GM18867 (cell line): ENCODE measurements at regions not wholly inside any gene's neighbourhood (a gene's known extent, or its start where the extent isn't known, plus 50 kb on each side); places are given as distances from the start of the nearest gene placed in this dataset.
A peak's percentile ranks its signal among the peaks of the same experiment; 100 is the strongest.

Experiments used
- ATAC-seq: cut with Tn5 transposase; IDR thresholded peaks from one replicate; pipeline ENCODE4 v1.9.1; 2021; ENCODE audit warnings: mild to moderate bottlenecking, moderate library complexity; ENCODE audit not compliant: unreplicated experiment

DNA sequence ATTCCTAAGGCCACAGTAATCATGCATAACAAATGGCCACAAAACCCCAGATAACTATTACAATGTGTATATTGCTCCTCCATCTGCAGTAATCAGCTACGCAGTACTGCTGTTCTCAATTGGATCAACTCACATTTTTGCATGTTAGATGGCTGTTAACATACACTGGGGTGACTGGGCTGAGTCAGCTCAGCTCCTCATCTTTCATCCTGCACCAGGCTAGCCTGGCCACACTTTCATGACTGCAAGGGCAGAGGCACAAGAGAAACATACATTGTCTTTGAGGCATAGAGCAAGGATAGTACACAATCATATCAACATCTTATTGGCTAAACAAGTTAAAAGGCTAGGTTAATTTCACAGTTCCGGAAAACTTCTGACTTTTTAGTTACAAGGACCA, 306.6 kb downstream of the SLC6A15 start:
- no peak for ATAC-seq

DNA sequence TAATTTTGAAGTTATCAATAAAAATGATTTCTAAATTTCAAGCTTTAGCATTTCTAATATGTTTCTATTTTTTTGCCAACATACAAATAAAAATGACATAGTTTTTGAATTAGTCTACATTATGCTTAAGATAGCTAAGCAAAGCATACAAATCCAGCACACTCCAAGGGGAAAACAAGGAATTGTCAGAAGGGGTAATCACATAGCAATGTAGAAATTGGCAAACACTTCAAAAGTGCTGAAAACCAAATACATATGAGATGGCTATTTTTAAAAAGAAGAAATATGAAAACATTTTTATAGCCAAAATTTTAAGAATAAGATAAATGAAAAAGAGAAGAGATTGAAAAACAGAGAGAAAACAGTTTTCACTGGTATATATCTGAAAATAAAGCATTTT, 308.0 kb downstream of the SLC6A15 start:
- ATAC-seq = no peak

DNA sequence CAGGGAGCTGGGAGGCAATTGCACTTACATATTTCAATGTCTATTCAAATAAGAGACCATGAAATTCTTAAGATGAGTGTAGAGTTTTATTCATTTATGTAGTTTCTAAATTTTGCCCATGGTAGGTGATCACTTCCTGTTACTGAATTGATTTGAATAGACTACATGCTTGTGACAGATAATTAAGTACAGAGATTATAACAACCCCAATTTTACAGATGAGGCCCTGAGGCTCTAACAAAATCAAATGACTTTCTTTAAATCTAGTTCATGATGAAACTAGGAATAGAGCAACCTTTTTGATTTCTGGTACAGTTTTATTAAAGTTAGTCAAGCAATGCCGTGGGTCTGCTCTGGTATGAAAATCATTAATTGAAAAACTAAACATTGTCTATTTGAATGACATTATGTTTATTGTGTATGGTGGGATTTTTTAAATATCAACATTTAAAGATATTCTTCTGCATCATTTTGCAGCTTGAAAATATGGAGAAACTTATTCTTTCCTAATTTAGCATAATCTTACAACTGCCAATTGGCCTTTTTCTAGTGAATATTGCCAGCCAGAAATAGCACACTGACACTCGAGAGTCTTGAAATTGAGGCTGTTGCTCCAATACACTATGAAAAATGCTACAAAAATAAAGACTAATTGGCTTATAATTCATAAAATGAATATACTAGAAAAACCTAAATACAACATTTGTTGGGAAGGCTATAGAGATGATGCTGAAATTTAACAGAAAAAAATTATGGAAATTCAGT, 308.9 kb downstream of the SLC6A15 start:
- ATAC-seq = no peak

DNA sequence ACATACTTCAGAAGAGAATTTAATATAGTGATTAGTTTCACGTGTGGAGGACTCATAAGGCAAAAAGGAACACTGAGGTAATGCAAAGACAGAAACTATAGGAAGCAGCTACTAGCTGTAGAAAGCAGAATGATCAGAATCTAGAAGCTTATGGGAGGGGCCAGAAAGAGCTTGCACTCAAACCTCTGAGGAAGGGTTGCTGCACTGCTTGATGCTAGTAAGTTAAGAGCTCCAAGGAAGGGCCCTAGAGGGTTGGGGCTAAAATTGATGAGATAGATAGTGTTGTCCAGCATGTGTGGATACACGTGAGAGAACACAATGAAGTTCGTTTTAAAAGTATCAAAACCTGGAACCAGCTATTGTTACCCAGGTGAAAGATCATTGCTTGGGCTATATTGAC, 311.1 kb downstream of the SLC6A15 start:
- no peak for ATAC-seq

DNA sequence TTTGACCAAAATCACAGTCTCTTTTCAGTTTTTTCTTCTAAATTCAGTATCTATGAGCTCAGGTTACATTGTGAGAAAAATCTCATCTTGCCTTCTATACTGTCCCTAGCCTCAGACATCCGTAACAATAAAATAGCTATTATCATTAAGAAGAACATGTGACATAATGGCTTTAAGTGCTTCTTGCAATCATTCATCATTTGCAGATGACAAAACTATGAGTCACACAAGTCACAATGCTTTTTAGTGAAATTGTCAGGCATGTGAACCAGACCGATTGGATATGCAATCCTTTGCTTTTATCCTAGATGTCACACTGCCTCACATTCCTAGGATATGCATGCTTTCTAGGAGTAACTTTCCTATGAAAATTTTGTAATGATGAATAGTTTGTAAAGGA, 313.1 kb downstream of the SLC6A15 start:
- no peak for ATAC-seq

DNA sequence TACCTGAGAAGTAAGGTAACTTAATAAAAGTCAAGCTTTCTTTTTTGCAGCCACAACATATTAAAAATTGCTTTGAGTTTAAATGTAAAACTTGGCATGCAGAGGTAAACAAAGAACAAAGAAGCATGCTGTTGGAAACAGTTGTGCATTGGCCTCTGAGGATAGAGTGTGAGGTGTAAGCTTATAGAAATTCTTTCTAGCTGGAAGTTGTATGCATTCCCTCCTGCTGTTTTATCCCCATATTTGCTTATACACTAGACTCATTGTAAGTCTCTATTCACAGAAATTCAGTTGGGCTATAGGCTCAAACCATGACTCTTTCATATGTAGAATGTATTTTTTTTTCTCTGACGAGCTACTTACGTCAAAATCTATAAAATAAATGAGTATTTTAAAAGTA, 316.3 kb downstream of the SLC6A15 start:
- no peak for ATAC-seq

DNA sequence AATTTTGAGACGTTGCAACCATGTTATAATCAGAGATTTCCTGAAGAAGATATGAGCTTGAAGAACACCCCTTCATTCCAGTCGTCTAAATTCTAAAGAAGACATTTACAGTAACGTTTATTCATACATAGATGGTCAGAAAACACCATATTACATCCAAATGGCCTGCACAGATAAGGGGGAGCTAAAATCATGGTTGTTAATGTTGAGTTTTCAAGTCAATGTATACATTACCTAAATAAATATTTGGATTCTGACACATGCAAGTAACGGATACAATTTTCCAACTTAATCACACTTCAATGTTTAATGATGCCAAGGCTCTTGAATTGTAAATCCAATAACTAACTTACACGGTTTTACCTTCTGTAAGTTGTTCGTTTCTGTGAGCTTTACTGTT, 318.4 kb downstream of the SLC6A15 start:
- no peak for ATAC-seq

DNA sequence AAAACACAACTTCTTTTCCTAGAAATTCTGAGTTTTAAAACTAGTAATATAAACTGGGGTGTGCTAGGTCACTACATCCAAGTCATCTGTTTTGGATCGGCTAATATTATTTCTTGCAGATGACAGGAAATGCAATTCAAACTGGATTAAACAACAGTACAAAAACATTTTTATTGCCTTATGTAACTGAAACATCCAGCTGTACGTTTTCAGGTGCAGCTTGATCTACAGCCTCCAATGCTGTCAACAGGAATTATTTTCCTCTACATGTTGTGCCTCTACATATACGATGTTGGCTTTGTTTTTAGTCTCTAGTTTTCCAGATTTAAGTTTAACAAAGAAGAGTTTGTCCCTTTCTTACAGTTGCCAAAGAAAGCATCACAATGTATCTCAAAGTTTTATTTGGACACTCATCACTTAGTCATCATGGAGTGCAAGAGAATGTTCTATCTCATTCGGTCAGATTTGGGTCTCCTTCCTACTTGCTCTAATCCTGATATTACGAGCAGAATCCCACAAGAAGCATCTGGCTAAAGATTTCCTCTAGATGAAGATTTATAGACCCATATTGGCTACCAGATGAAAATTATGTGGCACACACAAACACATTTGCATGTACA, 326.7 kb downstream of the SLC6A15 start:
- ATAC-seq = no peak

DNA sequence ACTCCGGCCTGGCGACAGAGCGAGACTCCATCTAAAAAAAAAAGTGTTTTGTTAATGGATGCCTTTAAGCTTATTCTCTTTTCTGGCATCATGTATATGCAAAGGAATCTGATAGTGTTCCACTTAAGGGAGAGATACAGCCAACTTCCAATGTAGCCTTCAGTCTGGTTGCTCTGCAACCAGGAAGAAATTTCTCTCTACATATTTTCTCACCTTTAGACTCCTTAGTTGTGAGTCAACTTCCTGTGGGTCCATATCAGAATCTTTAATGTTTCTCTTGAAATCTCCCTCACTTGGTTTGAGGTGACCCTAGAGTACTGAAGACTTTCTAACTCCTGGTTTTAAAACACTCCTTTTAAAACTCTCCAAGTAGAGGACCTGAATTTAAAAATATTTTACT, 340.4 kb downstream of the SLC6A15 start:
- ATAC-seq = no peak

DNA sequence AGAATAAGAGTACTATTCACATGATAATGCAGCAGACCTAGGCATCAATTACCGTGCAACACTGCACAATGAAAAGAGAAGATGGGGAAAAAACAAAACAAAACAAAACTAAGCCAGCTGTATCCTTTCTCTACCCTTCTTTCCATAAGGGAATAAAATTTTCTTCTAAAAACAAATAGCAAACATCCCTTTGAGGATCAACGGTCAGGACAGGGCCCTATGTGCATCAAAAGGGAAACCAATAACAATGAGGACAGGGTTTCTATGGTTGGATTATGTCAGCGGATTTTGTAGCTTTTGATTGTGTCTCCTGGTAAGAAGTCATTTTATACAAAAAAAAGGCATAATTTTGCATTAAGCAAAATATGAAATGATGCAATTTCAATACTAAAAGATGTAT, 350.3 kb downstream of the SLC6A15 start:
- no peak for ATAC-seq

DNA sequence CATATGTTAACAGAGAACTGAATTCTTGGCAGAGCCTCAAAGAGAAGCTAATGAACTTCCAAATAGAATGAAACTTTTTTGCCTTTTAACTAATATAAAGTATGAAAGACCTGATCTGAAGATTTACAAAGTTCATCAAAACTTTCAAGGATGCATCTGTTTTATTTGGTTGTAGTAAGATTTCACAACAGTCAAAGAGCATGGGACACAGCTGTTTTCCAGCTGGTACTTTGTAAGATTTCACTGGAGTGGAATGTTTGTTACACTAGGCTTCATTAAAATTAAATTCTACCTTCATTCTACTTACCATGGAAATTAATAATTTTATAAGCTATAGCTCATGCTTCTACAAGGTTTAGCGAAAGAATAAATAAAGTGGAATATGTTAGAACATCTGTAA, 351.2 kb downstream of the SLC6A15 start:
- no peak for ATAC-seq

DNA sequence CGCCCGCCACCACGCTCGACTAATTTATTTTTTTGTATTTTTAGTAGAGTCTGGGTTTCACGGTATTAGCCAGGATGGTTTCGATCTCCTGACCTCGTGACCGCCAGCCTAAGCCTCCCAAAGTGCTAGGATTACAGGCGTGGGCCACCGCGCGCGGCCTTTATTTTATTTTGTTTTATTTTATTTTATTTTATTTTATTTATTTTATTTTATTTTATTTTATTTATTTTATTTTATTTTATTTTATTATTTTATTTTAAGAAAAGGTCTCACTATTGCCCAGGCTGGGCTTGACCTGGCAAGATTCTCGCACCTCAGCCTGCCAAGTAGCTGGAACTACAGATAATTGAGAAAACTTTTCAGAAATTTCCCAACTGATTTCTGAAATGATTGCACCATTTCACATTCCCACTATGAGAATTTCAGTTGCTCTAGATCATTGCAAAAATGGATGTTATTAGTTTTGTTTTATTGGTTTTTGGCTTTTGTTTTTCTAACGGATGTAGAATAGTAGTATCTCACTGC, 358.3 kb downstream of the SLC6A15 start:
- no peak for ATAC-seq

DNA sequence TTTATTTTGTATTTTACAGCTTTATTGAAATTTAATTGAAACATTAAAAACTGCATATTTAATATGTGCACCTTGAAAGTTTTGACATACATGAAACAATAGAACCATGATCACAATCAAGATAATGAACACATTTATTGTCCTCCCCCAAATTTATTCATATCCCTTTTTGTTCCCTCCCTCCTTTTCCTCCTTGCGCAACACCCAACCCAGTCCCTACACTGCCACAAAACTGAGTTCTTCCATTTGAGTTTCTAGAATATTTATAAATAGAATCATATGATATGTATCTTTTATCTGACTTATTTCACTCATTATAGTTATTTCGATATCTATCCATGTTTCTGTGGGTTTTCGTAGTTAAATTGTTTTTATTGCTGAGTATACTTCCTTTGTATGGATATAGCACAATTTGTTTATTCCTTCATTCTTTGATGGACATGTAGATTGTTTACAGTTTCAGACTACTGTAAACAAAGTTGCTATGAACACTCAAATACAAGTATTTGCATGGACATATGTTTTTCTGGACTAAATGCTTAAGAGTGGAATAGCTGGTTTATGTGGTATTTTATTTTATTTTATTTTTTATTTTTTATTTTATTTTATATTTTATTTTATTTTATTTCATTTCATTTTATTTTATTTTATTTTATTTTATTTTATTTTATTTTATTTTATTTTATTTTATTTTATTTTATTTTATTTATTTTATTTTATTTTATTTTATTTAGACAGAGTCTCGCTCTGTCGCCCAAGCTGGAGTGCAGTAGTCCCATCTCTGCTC, 359.1 kb downstream of the SLC6A15 start:
- ATAC-seq = no peak

DNA sequence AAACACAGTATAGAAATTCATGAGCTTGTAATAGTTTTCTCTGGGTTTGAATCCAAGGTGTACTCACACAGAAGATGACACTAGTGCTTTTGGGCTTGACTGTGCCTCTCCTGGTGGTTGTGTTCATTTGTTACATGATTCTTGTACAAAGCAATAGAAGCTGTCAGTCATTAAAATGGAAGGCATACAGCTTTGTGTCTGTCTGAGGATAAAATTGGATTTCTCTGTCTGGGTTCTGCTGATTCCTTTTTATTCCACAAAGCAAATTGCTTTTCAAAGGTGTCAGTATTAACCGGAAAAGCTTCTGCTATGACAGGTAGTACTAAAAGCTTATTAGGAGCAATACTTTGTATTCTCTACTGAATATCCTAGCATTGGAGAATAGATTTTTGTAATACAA, 361.2 kb downstream of the SLC6A15 start:
- ATAC-seq = no peak

DNA sequence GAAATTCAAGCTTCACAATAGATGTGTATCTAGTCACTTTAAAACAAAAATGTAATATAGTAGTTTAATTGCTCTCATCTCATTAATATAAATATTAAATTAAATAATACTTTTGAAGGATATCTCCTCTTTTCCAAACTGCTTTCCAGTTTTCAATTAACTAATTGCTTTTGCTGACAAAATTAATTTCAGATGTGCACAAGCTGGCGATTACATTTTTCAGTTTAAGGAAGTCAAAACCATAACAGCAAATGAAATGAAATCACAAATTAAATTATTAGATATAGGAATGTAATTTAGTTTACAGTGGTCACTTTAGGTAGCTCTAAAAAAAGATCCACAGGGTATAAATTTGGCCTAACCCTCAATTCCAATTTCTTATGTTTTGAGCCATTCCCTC, 362.1 kb downstream of the SLC6A15 start:
- no peak for ATAC-seq

DNA sequence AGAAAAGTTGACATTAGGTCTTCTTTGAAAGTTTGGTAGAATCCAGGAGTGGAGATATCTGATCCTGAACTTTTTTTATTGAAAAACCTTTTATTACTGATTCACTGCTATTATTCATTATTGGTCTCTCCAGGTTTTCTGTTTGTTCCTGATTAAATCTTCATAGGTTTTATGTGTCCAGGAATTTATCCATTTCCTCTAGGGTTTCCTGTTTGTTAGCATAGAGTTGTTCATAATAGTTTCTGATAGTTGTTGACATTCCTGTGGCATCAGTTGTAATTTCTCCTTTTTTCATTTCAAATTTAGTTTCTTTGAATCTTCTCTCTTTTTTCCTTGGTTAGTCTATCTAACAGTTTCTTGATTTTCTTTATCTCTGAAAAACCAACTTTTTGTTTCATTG, 370.3 kb downstream of the SLC6A15 start:
- no peak for ATAC-seq

DNA sequence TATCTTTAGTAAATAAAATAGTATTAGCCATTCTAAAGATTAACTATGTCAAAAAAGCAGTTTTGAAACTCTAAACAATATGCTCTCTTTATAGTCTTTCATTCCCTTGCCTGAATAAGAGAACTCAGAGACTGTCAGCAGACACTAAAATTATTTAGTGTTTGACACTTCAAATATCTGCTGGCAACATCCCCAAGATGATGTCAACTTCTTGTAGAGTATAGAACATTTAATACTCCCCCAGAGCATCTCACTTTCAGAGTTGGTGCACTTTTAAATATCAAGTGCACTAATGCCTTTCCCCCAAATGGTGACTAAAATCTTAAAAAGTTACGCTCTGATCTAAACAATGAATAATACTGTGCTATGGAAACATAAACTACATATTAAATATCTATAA, 374.9 kb downstream of the SLC6A15 start:
- no peak for ATAC-seq

DNA sequence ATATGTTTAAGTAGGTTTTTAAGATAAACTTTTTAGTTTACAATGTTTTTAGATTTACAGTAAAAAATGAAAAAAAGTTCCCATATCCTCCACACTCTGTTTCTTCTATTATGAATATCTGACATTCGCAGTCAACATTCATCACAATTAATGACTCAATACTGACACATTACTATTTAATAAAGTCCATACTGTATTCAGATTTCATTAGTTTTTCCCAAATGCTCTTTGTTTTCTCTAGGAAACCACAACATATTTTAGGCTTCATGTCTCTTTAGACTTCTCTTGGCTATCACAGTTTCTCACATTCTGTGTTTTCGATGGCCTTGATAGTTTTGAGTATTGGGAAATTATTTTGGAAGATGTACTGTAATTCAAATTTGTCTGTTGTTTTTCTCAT, 399.8 kb downstream of the SLC6A15 start:
- ATAC-seq = no peak

DNA sequence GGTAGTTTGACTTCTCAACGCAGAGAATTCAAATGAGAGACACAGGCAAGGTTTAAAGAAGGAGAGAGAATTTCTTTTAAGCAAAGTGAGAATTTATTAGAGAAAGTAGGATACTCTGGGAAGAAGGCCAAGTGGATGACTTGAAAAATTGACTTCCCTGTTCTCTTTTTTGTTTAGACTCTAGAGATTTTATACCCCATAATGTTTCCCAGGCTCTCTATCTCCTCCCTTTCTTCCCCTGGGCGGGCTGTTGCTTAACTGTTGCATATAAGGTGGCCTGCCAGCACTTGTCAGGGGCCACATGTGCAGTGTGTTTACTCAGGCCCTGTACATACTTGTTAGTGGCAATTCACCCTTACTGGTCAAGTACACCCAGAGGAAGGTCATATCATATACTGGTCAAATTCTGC, 403.7 kb downstream of the SLC6A15 start:
- ATAC-seq = no peak

DNA sequence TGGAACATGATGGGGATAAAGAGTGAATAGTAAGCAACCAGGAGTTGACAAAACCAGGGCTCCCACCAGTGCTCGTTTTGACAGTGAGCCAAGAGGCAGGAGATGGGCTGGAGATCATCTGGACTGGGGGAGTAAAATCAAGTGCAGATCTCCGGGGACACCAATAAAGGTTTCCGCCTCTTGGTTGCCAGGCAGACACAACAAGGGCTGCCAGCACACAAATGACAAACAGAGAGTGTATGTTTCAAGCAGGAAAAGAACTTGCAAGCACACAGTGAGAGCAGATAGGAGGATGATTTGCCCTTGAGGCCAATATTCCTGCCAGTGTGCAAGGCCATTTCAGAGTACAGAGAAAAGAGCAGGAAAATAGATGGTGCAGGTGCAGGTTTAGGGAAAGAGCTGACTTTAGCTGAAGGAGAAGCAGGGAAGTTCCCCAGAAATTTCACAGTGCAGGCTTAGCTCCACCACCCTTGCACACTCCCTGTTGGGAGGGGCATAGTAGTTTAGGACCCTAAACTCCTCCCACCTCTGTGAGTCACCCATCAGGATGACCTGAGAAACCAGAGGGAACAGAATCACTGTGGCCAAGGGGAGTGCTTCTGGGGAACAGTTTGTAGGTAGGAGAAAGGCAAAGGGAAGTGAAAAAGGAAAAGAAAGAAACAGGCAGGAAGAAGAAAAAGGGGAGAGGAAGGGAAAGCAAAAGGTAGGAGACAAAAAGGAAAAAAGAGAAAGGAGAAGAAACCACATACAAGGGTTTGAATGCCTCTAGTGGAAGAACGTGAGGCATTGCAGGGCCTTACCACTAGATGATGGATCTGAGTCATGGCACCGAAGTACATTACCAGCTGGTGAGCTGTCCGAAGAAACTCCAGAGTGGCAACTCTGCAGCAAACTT, 404.4 kb downstream of the SLC6A15 start:
- peak; percentile 85 for ATAC-seq

DNA sequence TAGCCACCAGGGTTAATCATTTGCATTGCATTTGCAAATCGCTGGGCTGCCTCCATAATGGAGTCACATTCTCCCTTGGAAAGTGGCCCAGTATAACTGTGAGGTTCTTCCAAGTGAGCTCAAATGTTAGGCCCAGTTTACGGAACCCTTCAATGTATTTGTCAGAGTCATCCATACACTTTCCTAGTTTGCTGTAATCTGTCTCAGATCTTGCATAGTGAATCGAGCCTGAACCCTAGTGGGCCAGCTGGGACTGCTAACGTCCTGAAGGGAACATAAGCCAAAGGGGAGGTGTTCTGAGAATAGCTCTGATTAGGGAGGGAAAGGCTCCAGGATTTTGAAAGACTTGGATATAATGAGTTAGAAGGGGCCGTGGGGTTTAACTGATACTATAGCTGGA, 406.3 kb downstream of the SLC6A15 start:
- ATAC-seq = no peak
